Astrocyte of the cerebellum (primary cell): ENCODE measurements at regions not wholly inside any gene's neighbourhood (a gene's known extent, or its start where the extent isn't known, plus 50 kb on each side); places are given as distances from the start of the nearest gene placed in this dataset.
"Not testable (repeated sequence)": the region's sequence is repeated elsewhere in the genome, so short reads cannot be mapped to it uniquely, and the experiment has no call there.

Source experiments
- DNase-seq: peaks from one replicate; pipeline ENCODE4 v3.0.0-alpha.2; 2011; ENCODE audit warnings: low read depth
- H3K4me3 ChIP-seq: 2 replicates; pipeline ENCODE4 v1.5.1; 2011; ENCODE audit warnings: mild to moderate bottlenecking, low read depth, low read length, moderate library complexity
- in situ Hi-C: cut with HindIII; loops from 2 replicates; pipeline ENCODE4 v1.10.0; 2017; ENCODE audit warnings: low sequenced_read_pairs
- TF ChIP-seq, protein P1 (sequence below): IDR thresholded peaks from 2 replicates; pipeline ENCODE4 v1.5.1; 2012; ENCODE audit warnings: low read length, low read depth, moderate library complexity, mild to moderate bottlenecking; ENCODE audit errors: missing control alignments

DNA sequence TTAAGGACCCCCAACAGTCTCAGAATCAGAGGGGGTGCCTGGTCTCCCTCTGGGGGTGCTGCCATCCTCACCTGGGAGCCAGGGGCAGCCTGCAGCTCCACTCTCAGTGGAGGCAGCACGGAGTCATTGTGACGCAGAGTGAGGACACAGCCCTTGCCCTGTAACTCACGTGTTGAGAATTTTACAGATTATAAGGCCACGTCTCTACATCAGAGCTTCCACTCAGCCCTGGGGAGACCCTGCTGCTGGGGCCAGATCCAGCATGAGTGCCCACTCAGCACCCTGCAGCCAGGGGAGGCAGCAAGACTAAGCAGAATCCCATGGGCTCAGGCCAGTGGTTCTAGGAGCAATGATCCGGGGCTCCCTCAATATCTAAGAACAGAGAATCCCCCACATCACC is 137.4 kb upstream of the AFDN start:
- no peak for DNase-seq
- in situ Hi-C loops = no loop called here
- no peak overlapping the region for H3K4me3 ChIP-seq
- TF ChIP-seq, protein P1, sequence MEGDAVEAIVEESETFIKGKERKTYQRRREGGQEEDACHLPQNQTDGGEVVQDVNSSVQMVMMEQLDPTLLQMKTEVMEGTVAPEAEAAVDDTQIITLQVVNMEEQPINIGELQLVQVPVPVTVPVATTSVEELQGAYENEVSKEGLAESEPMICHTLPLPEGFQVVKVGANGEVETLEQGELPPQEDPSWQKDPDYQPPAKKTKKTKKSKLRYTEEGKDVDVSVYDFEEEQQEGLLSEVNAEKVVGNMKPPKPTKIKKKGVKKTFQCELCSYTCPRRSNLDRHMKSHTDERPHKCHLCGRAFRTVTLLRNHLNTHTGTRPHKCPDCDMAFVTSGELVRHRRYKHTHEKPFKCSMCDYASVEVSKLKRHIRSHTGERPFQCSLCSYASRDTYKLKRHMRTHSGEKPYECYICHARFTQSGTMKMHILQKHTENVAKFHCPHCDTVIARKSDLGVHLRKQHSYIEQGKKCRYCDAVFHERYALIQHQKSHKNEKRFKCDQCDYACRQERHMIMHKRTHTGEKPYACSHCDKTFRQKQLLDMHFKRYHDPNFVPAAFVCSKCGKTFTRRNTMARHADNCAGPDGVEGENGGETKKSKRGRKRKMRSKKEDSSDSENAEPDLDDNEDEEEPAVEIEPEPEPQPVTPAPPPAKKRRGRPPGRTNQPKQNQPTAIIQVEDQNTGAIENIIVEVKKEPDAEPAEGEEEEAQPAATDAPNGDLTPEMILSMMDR = no peak

DNA sequence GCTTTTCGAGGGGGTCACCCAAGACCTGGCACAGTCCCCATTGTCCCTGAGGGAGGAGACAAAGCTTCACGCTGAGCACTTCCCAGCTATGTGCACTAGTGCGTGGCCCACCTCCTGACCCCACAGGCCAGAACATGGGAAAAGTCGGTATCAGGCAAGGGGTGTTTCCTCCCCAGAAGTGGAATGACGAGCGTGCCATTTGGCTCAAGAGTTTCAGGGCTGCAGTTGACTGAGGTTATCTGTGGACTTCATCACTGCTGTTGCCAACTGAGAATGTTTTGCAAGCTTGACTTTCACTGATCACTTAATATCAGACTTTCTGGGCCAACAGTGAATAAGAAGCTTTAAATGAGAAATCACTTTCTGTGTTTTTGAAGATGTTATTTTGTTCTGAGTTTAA is 137.0 kb upstream of the AFDN start:
- TF ChIP-seq, protein P1 = no peak
- in situ Hi-C loops = no loop called here

DNA sequence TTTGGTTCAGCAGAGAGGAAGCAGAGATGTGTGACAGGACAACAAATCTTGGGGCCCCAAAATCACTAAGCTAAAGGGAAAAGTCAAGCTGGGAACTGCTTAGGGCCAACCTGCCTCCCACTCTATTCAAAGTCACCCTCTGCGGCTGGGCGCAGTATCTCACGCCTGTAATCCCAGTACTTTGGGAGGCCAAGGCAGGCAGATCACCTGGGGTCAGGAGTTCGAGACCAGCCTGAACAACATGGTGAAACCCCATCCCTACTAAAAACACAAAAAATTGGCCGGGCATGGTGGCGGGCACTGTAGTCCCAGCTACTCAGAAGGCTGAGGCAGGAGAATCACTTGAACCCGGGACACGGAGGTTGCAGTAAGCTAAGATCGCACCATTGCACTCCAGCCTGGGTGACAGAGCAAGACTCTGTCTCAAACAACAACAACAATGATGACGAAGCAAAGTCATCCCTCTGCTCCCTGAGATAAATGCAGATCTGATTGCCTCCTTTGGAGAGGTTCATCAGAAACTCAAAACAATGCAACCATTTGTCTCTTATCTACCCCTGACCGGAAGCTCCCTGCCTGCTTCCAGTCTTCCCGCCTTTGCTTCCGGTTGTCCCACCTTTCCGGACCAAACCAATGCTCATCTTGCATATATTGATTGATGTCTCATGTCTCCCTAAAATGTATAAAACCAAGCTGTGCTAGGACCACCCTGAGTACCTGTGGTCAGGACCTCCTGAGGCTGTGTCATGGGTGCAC is 136.4 kb upstream of the AFDN start:
- DNase-seq, in situ Hi-C loops, H3K4me3 ChIP-seq: not testable (repeated sequence)

More for the DNA sequence above, 137.0 kb upstream of the AFDN start:
- no peak for DNase-seq
- no peak overlapping the region for H3K4me3 ChIP-seq

DNA sequence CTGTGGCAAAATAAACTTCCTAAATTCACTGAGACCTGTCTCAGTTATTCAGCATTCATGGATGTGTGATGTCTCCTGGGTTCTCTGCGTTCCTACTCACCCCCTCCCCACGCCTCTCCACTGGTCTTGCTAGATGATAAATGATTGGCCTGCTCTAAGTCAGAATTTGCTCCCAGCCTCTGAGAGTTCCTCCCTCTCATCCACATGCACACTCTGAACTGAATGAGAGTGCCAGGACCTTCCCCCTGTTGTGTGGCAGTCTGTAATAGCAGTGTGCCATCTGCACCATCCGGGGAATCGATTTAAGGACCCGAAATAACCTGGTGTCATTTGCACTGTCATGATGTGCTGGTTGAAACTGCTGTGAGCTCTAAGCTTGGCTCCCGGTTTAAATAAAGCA is 135.8 kb upstream of the AFDN start:
- TF ChIP-seq, protein P1 = no peak
- no peak for DNase-seq
- in situ Hi-C loops = no loop called here
- H3K4me3 ChIP-seq = no peak overlapping the region

DNA sequence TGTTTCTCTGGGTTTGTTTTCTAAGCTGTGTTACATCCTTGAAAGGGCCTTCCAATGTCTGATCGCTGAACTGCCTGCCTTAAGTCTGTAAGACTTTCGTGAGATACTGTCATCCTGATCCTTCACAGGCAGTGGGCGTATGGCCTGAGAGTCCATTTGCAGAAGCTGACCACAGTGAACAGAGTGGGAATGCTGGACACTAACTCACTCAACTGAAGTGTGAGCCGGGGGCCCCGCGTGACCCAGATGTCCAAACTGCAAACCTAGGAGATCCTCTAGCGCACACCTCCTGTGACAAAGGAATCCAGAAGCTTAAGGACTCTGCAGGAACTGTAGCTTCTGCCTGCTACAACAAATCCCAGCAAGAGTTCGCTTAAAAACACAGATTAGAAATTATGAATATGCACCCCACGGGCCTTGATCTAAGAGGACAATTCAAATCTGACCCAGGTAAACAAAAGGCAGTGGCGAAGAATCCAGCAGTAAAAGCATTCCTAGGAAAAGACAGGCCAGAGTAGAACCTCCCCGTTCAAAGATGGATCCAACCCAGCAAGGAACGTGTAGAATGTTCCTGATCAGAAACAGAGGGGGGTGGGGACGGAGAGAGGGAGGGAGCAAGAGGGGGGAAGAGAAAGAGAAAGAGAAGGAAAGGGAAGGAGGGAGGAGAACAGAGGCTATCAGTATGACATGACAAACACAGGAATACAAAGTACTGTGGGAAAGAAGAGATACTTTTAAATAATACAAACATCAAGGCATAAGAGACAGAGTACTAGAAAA is 135.0 kb upstream of the AFDN start:
- no peak for DNase-seq
- no peak overlapping the region for H3K4me3 ChIP-seq
- in situ Hi-C loops = no loop called here
- TF ChIP-seq, protein P1 = no peak

DNA sequence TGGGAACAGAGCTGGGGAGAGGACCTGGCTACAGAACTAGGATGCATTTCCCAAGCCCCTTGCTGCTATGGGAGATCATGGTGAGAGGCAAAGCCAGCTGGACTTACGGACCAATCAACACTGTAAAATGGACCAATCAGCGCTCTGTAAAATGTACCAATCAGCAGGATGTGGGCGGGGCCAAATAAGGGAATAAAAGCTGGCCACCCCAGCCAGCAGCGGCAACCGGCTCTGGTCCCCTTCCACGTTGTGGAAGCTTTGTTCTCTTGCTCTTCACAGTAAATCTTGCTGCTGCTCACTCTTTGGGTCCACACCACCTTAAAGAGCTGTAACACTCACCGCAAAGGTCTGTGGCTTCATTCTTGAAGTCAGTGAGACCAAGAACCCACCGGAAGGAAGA is 133.2 kb upstream of the AFDN start:
- DNase-seq, in situ Hi-C loops, H3K4me3 ChIP-seq: not testable (repeated sequence)

DNA sequence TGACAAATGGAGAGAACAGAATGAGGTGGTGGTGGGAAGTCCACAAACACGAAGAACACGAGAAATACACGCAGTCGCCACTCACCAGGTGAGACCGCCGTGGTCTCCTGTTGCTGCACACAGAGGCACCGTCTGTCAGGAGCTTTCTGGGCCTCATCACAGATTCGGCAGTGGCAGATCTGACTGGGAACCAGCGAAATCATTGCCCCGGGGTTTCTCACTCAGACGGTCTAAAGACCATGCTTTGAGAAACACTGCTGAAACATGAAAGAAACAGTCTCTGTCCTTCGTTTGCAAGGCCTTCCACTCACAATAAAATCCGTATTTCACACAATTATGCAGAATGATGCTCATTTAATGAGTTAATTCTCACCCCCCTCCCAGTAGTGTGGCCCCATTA is 130.9 kb upstream of the AFDN start:
- in situ Hi-C loops = no loop called here
- DNase-seq = no peak
- no peak overlapping the region for H3K4me3 ChIP-seq
- TF ChIP-seq, protein P1 = no peak
